ENCODE measurements at regions not wholly inside any gene's neighbourhood (a gene's known extent, or its start where the extent isn't known, plus 50 kb on each side); places are given as distances from the start of the nearest gene placed in this dataset.

GRCh38 chr5:175109058-175109755 is 334.8 kb downstream of the DRD1 start:
- no peak for TF ChIP-seq CTCF (IDR thresholded peaks at IDR 0.05)
- no peak for TF ChIP-seq POLR2A (IDR thresholded peaks at IDR 0.05)

Data from heart left ventricle (tissue), 13 donors.